SIG-M5 (cell line): ENCODE measurements at regions not wholly inside any gene's neighbourhood (a gene's known extent, or its start where the extent isn't known, plus 50 kb on each side); places are given as distances from the start of the nearest gene placed in this dataset.
"Not testable (repeated sequence)": the region's sequence is repeated elsewhere in the genome, so short reads cannot be mapped to it uniquely, and the experiment has no call there.

ENCODE experiments used
- DNase-seq: peaks from one replicate; lab custom pipeline; 2025; lab: John Stamatoyannopoulos, UW

DNA sequence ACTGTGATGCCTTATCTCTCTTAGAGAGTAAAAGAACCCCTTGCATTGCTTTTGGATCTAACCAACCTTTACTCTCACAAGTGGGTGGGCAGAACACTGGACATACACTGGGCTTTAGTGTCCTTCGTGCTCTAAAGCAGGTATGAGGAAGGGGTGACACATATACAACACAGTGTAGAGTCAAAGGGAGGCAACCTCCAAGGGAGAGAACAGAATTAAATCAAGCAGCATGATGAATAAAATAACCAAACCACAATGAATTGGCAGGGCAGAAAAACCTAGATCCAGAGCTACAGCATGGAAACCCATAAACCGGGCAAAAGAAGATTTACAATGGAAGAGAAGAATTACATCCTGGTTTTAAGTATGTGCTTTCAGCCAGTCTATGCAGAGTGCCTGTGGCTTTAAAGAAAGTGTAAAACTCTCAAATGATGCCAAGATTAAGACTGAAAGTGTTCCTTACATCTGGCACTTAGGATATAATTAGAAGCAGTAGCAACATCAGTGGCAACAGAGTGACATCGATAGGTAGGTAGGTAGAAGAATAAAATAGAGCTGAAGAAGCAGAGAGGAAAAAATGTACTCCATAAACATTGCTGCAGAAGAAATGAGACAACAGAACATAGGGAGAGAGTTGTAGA, 191.7 kb upstream of the ZC3H15 start:
- no peak for DNase-seq

DNA sequence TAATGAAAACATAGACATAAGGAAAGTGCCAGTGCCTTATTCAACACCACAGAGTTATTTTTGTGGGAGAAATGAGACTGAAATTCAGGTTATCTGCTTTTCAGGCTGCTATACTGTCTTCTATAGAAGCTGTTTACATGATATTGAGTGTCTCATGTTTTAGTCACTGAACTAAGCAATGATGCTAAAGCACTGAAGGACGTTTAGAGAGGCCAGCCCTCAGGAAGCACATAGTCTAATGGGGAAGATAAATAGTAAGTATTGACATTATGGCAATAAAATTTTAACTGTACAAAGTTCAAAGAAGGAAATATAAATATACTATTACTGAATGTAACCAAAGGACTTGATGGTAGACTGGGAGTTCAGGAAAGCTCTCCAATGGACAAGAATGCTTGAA, 186.4 kb upstream of the ZC3H15 start:
- DNase-seq = no peak

DNA sequence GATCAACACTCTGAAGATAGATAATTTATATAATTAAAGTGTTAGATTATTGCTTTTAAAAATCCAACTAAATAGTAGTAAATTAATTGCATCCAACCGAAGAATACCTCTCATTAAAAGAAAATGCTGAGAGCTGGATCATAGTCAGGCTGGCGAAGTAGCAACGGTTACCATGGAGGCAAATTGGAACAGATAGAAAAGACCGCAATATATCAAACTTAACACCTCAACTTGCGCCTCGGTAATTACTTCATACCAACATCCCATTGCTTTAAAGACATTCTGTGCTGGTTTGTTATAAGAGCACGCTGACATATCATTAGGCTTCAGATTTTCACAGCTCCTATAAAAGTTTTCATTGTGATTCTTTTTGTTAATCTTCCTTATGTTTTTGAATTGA, 183.8 kb upstream of the ZC3H15 start:
- DNase-seq = no peak

DNA sequence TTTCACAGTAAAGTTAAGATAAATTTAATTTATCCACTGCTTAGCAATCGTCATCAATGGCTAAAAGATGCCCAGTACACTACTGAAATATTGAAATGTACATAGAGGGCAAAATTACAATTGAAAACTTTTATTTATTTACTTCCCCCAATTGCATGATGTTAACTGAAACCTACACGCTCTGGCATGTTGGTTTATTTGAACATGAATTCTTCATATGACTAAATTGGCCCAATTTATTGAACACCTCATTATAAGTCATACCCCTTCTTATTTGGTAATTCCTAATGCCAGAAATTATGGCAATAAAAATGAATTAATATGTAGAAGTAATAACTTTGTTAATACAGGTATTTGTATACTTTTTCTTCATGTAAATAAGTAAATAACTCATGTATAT, 183.0 kb upstream of the ZC3H15 start:
- DNase-seq = no peak

DNA sequence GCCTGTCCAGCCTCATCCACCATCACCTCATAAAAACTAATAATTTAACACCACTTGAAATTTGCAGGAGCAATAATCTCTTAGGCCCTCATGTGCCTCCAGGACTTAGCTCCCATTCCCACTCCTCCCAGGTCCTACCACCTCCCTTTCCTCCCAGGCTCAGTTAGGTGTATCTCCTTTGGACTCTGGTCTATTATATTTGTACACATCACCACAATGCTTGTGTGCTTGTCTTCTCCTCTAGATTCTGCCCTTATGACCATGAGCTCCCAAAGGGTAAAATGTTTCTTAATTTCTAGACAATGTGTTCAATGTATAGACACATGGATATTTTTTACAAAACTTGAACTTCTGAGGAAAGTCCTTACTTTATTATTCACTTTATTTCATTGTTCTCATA, 182.0 kb upstream of the ZC3H15 start:
- DNase-seq = no peak

DNA sequence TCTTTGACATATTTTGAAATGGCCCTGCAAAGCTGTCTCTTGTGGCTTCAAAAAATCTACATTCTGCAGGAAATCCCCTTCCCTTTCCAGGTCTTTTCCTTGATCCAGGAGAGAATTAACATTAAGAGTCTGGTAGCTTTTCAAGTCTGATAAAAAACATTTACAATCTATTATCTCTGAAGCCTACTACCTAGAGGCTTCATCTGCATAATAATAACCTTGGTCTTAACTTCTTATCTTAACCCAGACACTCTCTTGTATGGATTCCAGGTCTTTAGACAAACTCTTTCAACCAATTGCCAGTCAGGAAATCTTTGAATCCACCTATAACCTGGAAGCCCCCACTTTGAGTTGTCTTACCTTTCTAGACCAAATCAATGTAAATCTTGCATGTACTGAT, 179.3 kb upstream of the ZC3H15 start:
- no peak for DNase-seq

DNA sequence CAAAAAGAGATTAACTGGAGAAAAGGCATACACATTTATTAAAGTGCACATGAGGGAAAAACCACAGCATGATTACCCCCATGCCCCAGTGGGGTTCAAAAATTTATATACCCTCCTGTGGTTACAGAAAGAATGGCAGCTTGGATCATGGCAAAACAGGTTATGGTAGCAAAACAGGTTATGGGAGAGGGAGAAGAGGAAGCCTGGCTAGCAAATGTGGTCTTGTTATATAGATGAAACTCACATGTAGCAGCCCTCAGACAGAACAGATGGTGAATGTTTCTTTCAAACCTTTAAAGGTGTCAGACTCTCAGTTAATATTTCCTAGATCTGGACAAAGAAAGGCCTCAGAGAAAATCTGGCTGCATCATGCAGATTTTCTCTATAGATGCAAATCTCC, 178.2 kb upstream of the ZC3H15 start:
- no peak for DNase-seq

DNA sequence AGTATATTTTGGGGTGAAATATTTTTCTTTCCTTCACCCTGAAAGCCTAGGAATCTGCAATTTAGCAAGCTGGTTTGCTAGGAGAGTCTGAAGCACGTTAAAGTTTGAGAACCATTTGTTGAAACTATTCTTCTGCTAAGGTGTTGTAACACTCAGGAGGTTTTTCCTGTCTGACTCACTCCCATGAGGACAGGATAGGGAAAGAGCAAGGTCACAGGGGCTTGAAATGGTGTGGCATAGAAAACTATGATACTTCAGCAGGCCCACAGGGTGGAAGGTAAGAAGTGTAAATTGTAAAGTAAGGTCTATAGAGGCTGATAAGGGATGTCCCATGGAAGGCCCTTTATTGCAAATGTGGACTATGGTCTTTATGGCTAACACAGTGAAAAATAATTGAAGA, 177.7 kb upstream of the ZC3H15 start:
- DNase-seq = no peak

DNA sequence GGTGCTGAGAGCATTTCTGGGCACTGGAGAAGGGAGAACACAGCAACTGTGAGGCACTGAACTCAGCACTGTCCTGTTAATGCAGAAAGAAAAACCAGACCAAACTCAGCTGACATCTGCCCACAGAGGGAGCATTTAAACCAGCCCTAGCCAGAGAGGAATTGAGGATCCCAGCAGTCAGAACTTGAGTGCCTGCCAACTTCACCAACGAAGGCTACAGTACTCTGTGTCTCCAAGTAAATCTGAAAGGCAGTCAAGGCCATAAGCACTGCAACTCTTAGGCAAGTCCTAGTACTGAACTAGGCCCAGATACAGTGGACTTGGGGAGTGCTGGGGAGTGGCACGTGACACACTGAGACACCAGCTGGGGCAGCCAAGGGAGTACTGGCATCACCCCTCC, 176.2 kb upstream of the ZC3H15 start:
- no peak for DNase-seq

DNA sequence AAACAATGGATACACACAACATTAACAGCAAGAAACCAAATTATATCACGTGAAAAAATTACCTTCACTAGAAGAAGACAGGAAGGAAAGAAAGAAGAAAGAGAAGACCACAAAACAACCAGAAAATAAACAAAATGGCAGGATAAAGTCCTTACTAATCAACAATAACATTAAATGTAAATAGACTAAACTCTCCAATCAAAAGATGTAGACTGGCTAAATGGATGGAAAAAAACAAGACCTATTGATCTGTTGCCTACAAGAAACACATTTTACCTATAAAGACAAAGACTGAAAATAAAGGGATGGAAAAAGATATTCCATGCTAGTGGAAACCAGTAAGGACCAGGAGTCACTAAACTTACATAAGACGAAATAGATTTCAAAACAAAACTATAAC, 167.0 kb upstream of the ZC3H15 start:
- DNase-seq = no peak

DNA sequence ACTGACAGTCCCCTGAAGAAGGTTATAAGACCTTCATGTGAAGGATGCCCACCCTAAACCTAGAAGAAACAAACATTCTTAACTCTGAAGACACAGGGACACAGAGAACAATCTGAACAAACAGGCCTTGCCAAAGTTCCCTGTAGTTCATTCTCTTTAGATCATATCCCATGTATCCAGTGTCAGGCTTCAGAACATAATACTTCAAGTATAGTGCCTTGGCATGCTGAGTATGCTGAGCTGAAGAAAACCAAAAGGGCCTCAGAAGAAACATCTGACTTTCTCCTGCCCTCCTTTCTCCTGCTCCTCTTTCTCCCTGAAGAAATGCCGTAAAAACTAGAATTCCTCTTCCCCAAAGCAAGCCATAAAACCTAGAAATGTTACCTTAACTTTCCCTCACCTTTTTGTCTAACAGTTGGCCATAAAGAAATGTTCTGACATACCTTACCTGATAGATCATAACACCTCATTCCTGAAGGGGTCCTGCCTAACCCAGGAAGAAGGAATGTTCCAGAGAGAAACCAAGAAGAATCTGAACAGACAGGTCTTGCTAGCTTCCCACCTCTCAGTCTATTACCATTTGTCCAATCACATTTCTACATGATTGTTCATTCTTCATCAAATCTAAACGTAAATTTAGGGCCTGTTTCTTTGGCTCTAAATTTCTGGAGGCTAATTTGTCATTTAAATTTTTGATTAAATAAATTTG, 160.1 kb upstream of the ZC3H15 start:
- no peak for DNase-seq

DNA sequence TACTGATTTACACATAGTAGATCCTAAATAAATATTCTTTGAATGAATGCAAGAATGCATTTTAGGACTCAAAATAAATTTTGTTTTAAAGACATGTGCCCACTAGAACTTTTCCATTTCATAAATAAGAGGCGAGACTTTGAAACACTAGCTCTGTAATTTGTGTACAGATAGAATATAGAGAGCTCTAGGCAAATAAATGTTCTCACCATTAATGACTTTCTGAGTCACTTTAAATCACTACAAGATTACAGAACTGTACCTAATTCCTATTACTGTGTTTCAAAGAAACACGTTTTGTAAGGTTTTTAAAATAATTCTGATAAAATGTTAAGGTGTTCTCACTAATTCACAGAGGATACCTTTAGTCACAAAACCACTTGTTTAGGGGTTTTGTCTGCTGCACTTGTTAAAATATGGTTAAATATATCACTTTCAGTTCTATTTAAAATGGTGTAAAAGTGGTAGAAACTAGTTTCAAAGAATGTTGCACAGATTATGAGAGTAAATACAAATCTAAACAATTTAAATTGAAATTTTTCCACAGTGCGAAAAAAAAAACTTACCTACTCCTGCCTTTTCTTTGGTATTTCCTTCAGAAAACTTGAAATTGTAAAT, 158.7 kb upstream of the ZC3H15 start:
- no peak for DNase-seq

DNA sequence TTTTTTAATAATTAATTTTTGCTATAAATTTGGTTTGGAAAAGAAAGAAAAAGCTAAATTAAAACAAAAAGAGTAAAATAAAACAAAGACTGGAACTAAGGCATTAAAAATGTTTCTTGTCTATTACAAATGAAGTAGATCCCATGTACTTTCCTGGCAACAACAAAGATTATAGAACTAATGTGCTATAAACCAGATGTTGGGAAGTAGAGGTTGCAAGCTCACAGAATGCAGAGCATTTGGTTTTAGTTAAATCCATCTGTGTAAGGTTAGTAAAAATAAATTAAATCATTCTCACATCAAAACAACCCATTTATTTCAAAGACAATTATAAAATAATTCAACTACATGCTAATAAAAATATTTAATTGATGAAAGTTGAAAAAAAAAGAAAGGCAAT, 157.2 kb upstream of the ZC3H15 start:
- no peak for DNase-seq

DNA sequence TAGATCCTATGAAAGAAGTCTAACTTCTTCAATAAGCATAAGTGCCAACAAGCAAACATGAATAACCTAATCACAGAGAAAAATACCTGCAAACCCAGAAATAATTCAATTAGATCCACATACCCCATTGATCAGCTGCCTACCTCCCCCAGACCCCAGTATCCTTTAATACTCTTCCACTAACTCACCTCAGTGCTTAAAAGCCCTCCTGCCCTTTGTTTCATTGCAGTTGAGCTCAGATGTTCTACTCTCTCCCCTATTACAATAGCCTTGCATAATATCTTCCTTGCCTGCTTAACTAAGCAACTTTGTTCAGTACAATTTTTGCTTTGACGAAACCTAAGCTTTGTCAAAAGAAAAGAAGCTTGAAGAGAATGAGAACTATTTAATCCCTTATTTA, 156.0 kb upstream of the ZC3H15 start:
- DNase-seq = no peak

DNA sequence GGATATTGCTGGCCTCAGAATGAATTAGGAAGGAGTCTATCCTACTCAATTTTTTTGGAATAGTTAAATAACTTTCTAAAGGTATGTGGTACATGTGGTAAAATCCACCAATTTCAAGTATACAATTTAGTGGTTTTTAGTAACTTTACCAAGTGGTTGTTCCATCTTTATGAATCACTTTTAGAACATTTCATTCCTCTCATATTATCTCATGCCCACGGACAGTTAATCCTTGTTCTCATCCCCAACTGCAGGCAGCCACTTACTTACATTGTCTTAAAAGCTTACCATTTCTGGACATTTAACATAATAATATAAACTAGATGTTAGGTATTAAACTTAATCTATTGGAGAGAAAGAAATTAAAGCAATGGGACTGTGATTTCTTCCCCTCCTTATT, 146.3 kb upstream of the ZC3H15 start:
- DNase-seq = no peak

DNA sequence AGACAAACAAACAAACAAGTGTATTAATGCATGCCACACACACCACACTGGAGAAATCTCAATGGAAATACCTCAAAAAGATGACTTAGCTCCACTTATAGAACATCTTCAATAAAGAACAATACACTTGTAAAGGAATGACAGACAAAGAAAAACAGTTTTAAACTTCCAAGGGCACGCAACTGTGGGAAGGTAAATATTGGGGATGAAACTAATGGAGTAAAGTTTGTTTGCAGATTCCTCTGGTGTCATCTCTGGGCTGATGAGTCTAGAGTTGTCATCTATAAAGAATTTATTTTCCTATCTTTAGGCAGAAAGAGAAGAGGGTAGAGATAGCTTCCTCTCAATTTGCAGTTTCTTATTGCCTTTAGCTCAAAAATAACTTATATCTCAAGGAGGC, 144.0 kb upstream of the ZC3H15 start:
- DNase-seq = no peak

DNA sequence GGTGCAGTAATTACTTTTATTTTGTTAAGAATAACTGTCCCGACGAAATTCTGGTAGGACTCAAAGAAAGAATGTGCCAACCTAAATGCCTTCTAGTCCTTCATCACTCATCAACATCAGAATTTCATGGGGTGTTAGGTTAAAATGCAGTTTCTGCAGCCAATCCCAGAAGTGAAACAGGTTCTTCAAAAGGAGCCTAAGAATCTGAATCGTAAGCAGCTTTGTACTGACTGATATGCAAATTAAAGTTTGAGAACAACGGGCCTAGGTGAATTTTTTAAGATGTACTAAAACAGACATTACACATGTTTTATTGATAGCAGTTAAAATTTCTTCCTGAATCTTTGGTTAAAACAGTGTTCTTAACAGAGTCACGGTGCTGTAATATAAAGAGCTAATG, 140.3 kb upstream of the ZC3H15 start:
- no peak for DNase-seq

DNA sequence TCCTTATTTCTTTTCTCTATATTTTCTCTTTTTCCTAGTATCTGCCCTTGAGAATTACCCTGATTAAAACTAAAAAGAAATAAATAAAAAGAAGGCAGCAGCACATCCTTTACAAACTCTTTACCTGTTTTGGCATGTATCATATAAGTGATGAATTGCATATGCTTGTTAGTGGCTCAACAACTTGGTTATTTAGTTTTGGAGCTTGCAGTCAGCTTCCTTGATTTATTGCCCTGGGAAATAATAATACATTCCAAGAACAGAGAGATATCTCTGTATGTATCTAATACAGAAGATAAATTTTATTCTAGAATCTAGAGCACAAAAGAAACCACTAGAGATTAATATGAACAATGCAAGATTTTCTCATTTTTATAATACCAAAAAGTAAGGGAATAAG, 139.8 kb upstream of the ZC3H15 start:
- DNase-seq = no peak

DNA sequence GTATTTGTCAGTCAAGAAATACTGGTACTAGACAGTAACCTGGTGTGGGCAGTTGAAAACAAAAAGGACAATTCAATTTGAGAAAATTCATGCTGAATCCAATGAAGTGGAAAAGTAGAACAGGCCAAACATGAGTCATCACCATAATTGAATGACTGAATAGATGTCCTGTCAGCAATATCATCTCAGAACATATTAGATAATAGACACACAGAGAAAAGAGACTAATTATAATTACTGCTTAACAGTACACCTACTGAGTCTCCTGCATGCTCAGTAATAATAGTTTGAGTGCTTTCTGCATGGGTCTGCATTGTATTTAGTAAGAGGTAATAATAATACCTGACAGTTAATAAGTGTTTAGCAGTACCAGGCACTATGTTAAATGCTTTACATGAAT, 138.6 kb upstream of the ZC3H15 start:
- no peak for DNase-seq

DNA sequence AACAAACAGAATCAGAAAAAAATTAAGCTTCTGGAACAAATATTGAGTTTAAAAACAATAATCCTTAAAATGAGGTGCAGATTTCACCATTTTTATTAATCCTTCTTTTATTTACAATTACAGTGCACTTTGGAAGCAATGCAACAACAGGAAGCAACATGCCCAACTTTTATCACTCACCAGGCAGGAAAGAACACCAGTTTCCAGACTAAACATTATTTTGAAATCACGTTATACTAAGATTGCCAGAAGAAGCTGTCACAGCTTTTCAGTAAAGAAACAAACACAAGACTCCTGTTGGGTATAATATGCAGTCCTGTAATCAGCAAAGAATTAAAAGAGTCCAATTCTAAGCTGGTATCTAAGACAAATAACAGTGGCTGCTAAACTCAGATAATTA, 137.9 kb upstream of the ZC3H15 start:
- no peak for DNase-seq

DNA sequence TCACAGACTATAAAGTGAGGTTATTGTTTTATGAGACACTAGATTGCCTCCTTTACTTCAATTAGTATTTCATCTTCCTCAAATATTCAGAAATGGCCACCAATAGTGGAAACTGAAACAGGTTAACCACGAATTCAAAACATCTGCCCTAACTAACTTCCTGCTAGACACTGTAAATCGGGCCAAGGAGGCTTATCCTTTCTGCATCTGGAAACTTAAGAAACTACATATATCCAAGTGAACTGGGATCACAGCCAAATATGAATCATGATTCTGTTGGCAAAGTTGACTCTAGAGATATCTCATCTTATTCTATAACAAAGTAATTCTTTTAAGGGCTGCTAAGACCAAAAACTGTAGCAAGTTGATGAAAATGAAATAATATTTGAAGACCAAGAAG, 136.6 kb upstream of the ZC3H15 start:
- no peak for DNase-seq

DNA sequence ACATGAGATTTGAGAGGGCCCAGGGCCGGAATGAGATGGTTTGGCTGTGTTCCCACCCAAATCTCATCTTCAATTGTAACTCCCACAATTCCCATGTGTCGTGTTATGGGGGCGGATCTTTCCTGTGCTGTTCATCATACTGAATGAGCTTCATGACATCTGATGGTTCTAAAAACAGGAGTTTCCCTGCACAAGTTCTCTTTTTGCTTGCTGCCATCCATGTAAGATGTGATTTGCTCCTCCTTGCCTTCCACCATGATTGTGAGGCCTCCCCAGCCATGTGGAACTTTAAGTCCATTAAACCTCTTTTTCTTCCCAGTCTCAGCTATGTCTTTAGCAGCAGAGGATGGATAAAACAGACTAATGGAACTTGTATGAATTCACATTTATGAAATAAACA, 131.9 kb upstream of the ZC3H15 start:
- not testable (repeated sequence) for DNase-seq

DNA sequence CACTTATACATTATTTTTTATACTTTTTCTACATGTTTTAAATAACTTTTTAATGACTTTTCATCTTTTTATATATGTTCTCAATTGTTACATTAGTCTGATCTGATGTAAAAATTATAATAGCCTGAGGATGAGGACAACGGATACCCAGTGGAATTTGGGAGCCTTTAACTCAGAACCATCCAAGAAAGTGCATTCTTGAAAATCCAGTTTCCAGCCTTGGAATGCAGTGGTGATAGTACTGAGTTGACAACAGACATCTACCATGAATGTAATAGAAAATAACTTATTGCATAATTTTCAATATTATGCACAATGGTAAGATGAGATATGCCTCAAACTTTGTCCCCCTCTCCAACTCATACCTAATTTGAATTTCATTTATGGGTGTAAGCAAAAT, 120.7 kb upstream of the ZC3H15 start:
- no peak for DNase-seq

DNA sequence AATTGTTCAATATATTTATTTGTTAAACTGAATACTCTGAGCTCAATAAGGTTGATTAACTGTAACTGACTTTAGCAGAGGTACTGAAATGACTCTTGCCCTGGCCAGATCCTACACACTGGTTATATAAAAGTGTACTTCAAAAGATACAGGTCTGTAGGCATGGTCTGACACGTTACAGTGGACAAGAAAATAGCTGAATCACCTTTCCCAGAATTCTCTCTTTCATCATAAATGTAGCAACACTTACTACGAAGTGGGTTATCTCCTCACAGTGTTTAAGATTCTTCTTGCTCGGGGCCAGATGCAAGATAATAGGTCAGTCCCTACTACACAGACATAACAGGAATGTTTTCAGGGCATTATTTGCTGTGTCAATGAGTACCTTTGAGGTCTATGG, 107.0 kb upstream of the ZC3H15 start:
- DNase-seq = no peak
